ENCODE measurements at regions not wholly inside any gene's neighbourhood (a gene's known extent, or its start where the extent isn't known, plus 50 kb on each side); places are given as distances from the start of the nearest gene placed in this dataset.
"Not testable (repeated sequence)": the region's sequence is repeated elsewhere in the genome, so short reads cannot be mapped to it uniquely, and the experiment has no call there.

DNA sequence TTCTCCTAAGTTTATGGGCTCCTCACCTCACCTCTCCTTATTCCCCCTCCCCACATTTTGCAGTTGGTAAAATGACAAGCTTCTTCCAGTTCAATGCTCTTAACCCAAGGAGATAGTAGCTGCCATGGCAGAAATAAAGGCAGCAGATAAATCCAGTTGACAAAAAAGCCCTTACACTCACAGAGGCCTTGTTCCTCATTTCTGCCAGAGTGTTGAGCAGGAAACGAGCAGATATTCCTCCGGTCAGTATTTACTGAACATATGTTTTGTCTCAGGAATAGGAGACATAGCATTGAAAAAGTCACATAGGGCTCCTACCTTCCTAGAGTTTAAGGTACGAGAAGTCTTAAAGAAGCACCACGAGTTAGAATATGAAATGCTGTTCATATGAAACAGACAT, 493.7 kb upstream of the TNP1 start:
- DNase-seq (ENCODE audit: low read depth), result no peak
- TF ChIP-seq, protein P1, sequence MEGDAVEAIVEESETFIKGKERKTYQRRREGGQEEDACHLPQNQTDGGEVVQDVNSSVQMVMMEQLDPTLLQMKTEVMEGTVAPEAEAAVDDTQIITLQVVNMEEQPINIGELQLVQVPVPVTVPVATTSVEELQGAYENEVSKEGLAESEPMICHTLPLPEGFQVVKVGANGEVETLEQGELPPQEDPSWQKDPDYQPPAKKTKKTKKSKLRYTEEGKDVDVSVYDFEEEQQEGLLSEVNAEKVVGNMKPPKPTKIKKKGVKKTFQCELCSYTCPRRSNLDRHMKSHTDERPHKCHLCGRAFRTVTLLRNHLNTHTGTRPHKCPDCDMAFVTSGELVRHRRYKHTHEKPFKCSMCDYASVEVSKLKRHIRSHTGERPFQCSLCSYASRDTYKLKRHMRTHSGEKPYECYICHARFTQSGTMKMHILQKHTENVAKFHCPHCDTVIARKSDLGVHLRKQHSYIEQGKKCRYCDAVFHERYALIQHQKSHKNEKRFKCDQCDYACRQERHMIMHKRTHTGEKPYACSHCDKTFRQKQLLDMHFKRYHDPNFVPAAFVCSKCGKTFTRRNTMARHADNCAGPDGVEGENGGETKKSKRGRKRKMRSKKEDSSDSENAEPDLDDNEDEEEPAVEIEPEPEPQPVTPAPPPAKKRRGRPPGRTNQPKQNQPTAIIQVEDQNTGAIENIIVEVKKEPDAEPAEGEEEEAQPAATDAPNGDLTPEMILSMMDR (IDR thresholded peaks at IDR 0.05; ENCODE audit: insufficient read depth, low read length), result no peak
- H3K4me3 ChIP-seq (ENCODE audit: low read depth, low read length), result no peak overlapping the region

DNA sequence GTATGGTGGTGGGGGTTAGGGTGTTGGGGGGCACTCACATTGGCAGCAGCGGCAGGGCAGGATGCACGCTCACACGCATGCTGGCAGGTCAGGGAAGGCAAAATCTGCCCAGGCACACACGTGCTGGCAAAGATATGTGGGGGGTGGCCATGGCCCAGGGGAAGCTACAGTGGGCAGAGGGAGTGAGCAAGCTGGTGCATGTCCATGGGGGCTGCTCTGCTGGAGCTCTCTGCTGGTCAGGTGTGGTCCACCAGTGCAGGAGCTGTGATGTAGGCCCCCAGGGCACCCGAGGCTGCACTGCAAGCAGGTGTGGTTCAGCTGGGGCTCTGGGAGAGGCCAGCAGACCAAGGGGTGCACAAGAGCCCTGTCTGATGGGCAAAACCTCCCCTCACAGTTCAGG, 491.5 kb upstream of the TNP1 start:
- H3K4me3 ChIP-seq (ENCODE audit: low read depth, low read length), result no peak overlapping the region
- no peak for DNase-seq (ENCODE audit: low read depth)
- TF ChIP-seq, protein P1 (IDR thresholded peaks at IDR 0.05; ENCODE audit: insufficient read depth, low read length), result no peak

DNA sequence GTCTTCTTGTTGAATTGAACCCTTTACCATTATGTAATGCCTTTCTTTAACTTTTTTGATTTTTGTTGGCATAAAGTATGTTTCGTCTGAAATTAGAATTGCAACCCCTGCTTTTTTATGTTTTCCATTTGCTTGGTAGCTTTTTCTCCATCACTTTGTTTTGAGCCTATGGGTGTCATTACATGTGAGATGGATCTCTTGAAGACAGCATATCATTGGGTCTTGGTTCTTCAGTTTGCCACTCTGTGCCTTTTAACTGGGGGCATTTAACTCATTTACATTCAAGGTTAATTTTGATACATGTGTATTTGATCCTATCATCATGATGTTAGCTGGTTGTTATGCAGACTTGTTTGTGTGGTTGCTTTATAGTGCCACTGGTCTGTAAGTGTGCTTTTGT, 489.4 kb upstream of the TNP1 start:
- TF ChIP-seq, protein P1 (IDR thresholded peaks at IDR 0.05; ENCODE audit: insufficient read depth, low read length), result no peak
- DNase-seq (ENCODE audit: low read depth), result no peak
- H3K4me3 ChIP-seq (ENCODE audit: low read depth, low read length), result no peak overlapping the region

DNA sequence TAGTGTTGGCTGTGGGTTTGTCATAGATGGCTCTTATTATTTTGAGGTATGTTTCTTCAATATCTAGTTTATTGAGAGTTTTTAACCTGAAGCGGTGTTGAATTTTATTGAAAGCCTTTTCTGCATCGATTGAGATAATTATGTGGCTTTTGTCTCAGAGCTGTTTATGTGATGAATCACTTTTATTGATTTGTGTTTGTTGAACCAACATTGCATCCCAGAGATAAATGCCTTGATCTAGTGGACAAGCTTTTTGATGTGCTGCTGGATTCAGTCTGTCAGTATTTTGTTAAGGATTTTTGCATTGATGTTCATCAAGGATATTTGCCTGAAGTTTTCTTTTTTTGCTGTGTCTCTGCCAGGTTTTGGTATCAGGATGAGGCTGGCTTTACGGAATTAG, 487.8 kb upstream of the TNP1 start:
- not testable (repeated sequence) for DNase-seq (ENCODE audit: low read depth); H3K4me3 ChIP-seq (ENCODE audit: low read depth, low read length)

DNA sequence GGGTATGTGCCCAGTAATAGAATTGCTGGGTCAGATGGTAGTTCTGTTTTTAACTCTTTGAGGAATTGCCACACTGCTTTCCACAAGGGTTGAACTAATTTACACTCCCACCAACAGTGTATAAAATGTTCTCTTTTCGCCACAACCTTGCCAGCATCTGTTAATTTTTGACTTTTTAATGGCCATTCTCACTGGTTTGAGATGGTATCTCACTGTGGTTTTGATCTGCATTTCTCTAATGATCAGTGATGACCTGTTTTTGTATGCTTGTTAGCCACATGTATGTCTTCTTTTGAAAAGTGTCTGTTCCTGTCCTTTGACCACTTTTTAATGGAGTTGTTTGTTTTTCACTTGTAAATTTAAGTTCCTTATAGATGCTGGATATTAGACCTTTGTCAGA, 486.2 kb upstream of the TNP1 start:
- not testable (repeated sequence) for DNase-seq (ENCODE audit: low read depth); H3K4me3 ChIP-seq (ENCODE audit: low read depth, low read length)

DNA sequence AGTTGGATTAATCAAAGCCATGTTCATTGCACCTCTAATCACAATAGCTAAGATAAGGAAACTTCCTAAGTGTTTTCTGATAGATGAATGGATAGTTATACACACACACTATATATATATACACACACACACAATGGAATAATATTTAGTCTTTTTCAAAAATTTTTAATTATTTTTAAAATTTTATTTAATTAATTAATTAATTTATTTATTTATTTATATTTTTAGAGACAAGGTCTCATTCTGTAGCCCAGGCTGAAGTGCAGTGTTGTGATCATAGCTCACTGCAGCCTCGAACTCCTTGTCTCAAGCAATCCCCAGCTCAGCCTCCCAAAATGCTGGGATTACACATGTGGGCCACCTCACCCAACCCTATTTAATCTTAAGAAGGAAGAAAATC, 481.0 kb upstream of the TNP1 start:
- TF ChIP-seq, protein P1 (IDR thresholded peaks at IDR 0.05; ENCODE audit: insufficient read depth, low read length), result no peak
- no peak overlapping the region for H3K4me3 ChIP-seq (ENCODE audit: low read depth, low read length)
- DNase-seq (ENCODE audit: low read depth), result no peak

DNA sequence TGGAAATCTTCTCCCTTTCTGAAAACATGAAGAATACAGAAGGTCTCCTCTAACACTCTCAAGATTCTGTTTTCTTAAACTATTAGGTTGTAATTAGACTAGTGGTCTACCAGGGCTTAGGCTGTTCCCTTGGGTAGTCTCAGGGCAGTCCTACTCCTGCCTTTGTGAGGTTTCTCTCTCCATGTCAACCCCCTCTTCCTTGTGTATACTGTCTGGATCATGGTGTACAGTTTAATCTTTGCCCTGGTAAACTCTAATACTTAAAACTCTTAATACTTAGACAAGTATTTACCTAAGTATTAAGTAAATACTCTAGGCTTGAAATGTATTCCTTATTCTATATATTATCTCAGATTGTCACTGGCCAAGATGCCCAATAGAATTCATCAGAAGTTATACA, 480.3 kb upstream of the TNP1 start:
- no peak overlapping the region for H3K4me3 ChIP-seq (ENCODE audit: low read depth, low read length)
- DNase-seq (ENCODE audit: low read depth), result no peak
- TF ChIP-seq, protein P1 (IDR thresholded peaks at IDR 0.05; ENCODE audit: insufficient read depth, low read length), result no peak

DNA sequence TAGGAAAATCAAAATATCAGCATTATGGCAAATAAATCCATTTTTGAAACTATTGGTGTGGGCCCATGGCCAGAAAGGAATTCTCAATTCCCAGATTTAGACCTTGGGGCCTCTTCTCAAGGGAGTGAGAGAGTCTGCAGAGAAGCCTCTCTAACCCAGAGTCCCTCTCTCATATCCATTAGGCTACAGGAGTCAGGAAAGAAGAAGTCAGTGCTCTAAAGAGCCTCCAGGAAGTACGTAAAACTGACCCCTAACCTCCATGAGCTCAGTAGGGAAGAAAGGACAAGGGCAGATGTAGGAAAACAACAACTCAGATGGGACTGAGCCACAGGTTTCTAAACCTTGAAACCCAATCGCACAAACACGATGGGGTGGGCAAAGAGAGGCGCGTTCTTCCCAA, 479.9 kb upstream of the TNP1 start:
- TF ChIP-seq, protein P1 (IDR thresholded peaks at IDR 0.05; ENCODE audit: insufficient read depth, low read length), result no peak
- no peak for DNase-seq (ENCODE audit: low read depth)

More for the DNA sequence above, 479.9 kb upstream of the TNP1 start:
- no peak overlapping the region for H3K4me3 ChIP-seq (ENCODE audit: low read depth, low read length)

Measured in fibroblast of the aortic adventitia (primary cell).